A172 (cell line): ENCODE measurements at regions not wholly inside any gene's neighbourhood (a gene's known extent, or its start where the extent isn't known, plus 50 kb on each side); places are given as distances from the start of the nearest gene placed in this dataset.
A peak's percentile ranks its signal among the peaks of the same experiment; 100 is the strongest.
"Not testable (repeated sequence)": the region's sequence is repeated elsewhere in the genome, so short reads cannot be mapped to it uniquely, and the experiment has no call there.

ENCODE experiments used
- DNase-seq: peaks from one replicate; pipeline ENCODE4 v3.0.0-alpha.2; 2015; ENCODE audit warnings: low spot score

- no peak for DNase-seq
Measured at GRCh38 chr18:10141559-10141958, 227.7 kb downstream of the VAPA start.

- DNase-seq: no peak
Measured at GRCh38 chr18:10142056-10142455, 228.2 kb downstream of the VAPA start.

- peak; percentile 31 for DNase-seq
Measured at GRCh38 chr18:10142496-10143160, 228.8 kb downstream of the VAPA start.

GRCh38 chr18:10143596-10143995 is 229.8 kb downstream of the VAPA start:
- no peak for DNase-seq

- DNase-seq: no peak
Measured at GRCh38 chr18:10145546-10145945, 231.7 kb downstream of the VAPA start.

- DNase-seq: no peak
Measured at GRCh38 chr18:10147226-10147625, 233.4 kb downstream of the VAPA start.

GRCh38 chr18:10147752-10148151 is 233.9 kb downstream of the VAPA start:
- DNase-seq: no peak

- no peak for DNase-seq
Measured at GRCh38 chr18:10148189-10148929, 234.5 kb downstream of the VAPA start.

- DNase-seq: no peak
Measured at GRCh38 chr18:10149768-10150556, 236.1 kb downstream of the VAPA start.

- not testable (repeated sequence) for DNase-seq
Measured at GRCh38 chr18:10150576-10150975, 236.8 kb downstream of the VAPA start.

- DNase-seq: no peak
Measured at GRCh38 chr18:10152475-10152874, 238.7 kb downstream of the VAPA start.

GRCh38 chr18:10153924-10154752 is 240.3 kb downstream of the VAPA start:
- DNase-seq: no peak

GRCh38 chr18:10157706-10158105 is 243.9 kb downstream of the VAPA start:
- no peak for DNase-seq

- no peak for DNase-seq
Measured at GRCh38 chr18:10160251-10160650, 246.4 kb downstream of the VAPA start.

- DNase-seq: no peak
Measured at GRCh38 chr18:10161315-10161714, 247.5 kb downstream of the VAPA start.

- no peak for DNase-seq
Measured at GRCh38 chr18:10162340-10162739, 248.5 kb downstream of the VAPA start.

- no peak for DNase-seq
Measured at GRCh38 chr18:10164271-10165071, 250.7 kb downstream of the VAPA start.

GRCh38 chr18:10166164-10166807 is 252.5 kb downstream of the VAPA start:
- DNase-seq: no peak

GRCh38 chr18:10167759-10168158 is 253.9 kb downstream of the VAPA start:
- DNase-seq: no peak

- DNase-seq: no peak
Measured at GRCh38 chr18:10168477-10168876, 254.7 kb downstream of the VAPA start.
